HT1080 (cell line): ENCODE measurements at regions not wholly inside any gene's neighbourhood (a gene's known extent, or its start where the extent isn't known, plus 50 kb on each side); places are given as distances from the start of the nearest gene placed in this dataset.

Experiments
- DNase-seq: peaks from one replicate; pipeline ENCODE4 v3.0.0-alpha.2; 2015; ENCODE audit warnings: low read depth

DNA sequence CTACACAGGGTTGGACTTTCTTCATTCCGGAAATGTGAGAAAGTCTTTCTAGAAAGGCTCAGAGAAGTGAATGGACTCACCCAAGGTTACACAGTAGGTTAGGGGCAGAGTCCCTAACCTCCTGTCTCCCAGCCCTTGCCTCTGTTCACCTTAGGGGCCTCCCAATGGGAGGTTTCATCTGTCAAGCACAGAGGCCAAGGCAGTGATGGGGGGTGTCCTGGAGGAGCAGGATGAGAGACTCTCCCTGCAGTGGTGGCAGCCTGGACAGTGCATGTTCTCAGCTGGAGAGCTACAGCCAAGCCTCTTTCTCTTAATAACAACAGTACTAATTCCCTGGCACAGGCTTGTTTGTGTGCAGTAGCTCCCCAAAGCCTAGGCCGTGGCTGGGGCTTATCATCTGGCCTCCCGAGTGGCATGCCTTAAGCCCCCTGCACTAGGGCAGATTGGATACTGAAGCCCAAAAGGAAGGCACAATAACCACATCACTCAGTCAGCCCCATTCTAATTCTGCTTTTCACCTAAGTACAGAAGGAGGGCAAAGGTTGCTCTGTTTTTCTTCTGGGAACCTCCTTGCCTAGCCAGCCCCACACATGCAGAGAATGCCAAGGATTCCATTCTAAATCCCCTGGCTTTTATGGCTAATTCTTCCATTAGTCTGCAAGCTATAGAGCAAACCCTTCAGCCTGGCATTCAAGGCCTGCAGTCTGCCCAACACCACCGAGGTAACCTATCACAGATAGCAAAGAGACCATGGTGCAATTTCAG lies 50.2 kb upstream of the XPA start:
- DNase-seq: no peak

GRCh38 chr9:97748525-97748924 lies 51.4 kb upstream of the XPA start:
- no peak for DNase-seq

DNA sequence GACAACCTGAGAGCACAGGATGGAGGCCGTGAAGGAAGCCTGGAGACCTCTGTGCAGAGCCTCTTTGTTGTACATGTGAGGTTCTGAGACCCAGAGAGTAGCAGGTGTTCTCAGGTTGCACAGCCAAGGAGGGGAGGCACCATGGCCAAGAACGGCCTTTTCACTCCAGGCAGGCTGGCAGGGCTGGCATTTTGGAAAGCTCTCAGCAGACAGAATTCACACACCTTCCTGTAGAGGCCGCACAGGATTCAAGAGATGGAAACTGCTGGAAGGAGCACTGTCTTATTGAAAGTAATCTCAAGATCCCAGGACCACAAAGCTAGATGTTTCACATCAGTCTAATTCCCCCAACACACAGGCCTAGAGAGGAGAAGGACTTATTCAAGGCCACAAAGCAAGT lies 52.8 kb upstream of the XPA start:
- DNase-seq: no peak

DNA sequence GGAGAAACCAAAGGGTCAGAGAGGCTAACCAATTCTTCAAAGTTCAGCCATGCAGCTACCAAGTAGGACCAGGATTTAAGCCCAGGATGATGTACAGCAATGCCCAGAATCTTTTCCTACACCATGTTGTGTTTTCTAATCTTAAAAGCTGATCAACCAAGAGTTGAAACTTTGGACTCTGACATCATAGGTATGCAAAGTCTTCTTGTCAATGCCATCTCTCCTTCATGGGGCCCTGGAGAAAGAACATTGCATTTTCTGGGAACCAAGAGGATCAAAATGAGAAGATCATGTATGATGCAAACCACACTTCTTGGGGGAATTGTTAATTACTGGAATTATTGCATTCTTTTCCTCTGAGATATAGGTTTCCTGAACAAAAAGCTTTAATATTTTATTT lies 54.4 kb upstream of the XPA start:
- DNase-seq: no peak

DNA sequence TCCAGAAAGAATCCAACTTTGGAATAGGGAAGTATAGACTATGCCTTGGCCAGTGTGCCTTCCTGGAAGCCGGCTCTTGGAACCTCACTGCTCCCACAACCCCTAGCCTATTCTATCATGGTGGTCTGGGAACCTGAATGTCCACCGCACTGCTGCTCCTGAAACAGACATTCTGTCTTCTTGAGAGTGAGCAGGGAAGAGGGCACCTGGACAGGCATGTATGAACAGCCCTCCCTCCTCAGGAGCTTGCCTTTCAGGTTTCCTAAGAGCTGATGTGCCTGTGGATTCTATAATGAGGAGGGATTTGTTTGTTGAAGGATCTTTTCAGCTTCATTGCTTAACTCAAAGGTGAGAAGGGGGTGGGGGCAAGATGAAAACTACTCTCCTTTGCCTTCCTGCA lies 55.1 kb upstream of the XPA start:
- DNase-seq: no peak

GRCh38 chr9:97753364-97753763 lies 56.2 kb upstream of the XPA start:
- no peak for DNase-seq

DNA sequence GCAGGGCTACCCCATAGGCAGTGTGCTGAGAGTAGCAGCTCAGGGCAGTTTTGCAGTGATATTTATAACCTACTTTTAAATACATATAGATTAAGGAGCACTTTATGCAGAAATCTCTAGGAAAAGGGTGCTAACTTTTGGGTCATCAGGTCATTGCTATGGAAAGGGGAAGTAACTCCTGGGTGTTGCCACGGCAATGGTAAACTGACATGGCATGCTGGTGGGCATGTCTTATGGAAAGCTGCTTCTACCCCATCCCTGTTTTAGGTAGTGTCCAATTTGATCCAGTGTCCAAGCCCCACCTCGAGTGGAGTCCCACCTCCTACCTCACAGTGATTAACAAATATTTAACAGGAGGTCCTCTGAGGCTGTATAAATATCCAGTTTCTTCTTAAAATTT lies 56.8 kb upstream of the XPA start:
- DNase-seq: no peak

DNA sequence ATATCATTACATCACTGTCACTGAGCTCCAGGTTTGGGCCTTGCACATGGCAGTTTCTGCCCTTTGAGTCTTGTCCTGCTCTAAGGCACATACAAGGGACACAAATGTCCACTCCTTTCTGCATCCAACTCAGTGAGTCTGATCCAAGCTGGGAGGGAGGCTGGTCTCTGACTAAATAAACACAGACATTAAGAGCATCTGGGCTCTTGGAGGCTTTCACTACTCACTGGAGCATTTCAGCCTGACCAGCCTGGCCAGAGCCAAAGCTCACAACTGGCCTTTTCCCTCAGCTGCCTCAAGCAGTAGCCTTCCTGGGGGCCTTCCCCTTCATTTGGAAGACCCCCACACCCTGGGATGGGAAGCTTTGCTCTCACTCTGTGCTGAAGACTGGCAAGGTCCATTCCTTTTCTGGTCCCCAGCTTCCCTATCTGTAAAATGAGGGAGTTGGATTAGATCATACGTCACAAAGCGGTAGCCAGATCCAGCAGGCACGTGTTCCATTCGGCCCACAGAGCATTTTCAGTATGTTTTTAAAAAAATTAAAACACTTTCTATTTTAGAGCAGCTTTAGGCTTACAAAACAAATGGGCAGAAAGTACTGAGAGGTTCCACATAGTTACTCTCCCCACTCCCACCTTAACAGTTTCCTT lies 58.6 kb upstream of the XPA start:
- DNase-seq: no peak

DNA sequence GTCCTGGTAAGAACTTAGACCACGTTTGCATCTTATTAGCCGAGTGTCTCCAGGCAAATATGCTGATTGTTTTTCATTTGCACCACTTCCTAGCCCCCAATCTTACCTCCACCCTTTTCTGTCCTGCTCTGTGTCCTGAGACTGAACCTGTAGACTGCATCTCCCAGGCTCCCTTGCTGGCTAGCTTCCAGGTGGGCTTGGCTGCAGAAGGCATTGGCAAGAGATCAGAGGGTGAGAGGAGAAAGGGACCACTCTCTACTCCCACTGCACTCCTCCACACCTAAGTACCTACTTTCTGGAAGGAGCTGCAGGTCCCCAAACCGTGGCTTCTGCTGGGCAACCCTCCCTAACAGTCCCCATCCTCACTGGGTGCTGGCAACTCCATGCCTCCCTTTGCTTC lies 59.9 kb upstream of the XPA start:
- DNase-seq: no peak

- peak; percentile 88 for DNase-seq
These were observed 61.3 kb upstream of the XPA start for GRCh38 chr9:97758334-97758916.

GRCh38 chr9:97759581-97760288 lies 62.6 kb upstream of the XPA start:
- no peak for DNase-seq

DNA sequence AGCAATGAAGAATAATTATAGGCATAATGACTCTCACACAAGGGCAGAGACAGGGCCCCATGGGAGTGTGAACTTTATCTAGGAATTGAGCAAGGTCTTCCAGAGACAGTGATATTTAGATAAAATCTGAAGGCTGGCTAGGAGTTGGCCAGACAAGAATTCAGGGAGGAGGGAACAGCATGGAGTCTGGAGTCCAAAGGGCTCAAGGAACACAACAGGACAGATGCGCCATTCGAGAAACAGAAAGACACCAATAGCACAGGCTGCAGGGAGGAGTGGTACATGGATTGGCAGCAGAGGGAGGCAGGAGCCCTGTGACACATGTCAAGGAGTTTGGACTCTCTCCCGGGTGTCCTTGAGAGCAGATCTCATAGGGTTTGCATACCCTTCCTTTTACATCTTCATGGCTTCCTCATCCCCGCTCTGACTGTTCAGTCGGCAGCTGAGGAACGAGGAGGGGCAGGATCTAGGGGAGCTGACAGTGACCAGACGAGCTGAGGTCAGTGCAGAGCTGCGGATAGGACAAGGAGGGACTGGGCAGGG lies 64.0 kb upstream of the XPA start:
- no peak for DNase-seq

GRCh38 chr9:97761879-97762278 lies 64.7 kb upstream of the XPA start:
- DNase-seq: no peak

DNA sequence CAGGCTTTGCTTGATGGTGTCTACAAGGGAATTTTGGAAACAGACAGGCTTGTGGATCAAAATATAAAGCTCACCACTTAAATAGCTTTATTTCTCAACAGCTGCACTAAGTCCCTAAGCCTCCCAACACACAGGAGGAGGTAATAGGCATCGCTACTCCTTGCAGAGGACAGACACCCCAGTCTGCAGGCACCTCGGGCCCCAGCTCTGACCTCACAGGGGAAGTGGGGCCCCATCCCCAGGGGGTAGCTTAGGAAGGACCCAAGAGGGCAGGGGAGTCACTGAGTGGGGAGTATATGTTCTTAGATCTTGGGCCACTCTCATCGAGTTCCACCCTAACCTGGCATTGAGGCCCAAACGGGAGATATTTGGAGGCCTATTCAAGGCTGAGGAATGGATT lies 66.7 kb upstream of the XPA start:
- DNase-seq: no peak

GRCh38 chr9:97766092-97766491 lies 69.0 kb upstream of the XPA start:
- peak; percentile 69 for DNase-seq

DNA sequence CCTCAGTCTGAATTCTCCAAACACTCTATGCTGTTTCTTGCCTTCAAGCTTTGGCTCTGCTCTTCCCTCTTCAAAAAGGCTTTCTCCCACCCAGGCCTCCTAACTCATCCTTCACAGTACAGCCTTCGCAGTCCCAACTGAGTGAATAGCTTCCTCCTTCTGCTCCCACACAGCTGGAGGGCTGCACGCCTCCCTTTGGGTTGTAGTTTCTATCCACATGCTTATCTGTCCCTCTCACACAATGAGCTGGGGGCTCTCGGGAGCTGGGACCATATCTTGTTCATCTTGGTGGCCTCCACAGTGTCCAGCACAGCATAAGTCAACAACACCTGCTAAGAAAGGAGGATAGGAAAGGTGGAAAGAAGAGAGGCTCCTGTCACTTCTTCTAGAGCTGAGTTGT lies 69.5 kb upstream of the XPA start:
- DNase-seq: no peak

DNA sequence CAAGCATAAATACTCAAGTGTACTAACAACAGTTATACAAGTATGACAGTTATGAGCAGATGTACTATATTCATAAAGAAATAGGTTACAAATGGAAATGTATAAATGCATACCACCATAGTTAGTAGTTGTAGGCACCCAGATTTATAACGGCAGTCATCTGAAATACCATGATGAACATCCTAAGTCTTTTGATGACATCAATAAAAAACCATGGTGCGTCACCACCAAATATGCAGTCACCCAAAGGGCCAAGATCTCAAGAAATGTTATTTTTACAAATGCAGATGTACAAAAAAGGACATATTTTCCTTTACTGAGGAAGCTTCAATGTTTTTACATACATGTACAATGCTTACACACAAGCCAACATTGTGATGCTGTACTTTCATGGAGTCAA lies 70.8 kb upstream of the XPA start:
- no peak for DNase-seq

GRCh38 chr9:97768746-97769145 lies 71.6 kb upstream of the XPA start:
- no peak for DNase-seq

GRCh38 chr9:97769208-97769607 lies 72.1 kb upstream of the XPA start:
- DNase-seq: no peak

DNA sequence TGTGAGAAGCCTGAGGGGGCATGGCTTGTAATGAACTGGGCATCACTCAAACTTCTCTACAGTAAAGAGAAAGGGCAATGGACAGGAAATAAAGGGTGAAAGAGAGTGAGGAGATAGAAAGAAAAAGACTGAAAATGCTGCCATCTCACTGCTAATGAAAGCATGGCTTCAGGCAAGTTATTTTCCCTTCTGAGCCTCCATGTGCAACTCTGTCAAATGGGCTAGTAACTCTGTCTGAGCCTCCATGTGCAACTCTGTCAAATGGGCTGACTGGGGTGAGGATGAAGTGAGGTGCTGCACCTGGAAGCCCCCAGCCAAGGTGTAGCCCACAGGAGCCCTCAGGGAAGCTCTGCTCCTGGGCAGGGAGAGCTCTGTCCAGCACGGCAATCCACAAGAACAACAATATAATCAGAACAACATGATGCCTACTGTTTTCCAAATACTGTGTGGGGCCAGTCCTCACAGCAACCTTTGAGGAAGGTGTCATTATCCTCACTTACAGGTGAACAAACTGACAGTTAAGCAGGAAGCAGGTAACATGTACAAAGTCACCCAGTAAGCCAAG lies 73.8 kb upstream of the XPA start:
- no peak for DNase-seq

DNA sequence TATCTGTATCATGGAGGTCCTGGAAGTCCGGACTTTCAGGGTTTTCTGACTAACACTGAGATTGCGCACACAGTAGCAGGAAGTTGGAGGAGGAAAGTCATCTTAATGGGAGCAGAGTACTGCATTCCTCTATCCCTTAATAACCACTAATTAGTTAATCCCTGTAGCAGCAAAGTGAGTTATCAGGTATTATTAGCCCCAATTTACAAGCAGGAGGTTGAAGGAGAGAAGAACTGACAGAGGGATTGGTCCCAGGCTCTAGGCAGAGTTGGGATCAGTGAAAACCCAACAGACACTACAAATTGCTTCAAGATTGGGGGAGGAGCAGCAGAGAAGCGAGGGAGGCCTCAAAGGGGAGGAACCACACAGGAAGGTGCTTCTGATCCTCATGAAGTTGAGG lies 74.5 kb upstream of the XPA start:
- no peak for DNase-seq

GRCh38 chr9:97772145-97772544 lies 75.0 kb upstream of the XPA start:
- no peak for DNase-seq
